ENCODE measurements at regions not wholly inside any gene's neighbourhood (a gene's known extent, or its start where the extent isn't known, plus 50 kb on each side); places are given as distances from the start of the nearest gene placed in this dataset.
A peak's percentile ranks its signal among the peaks of the same experiment; 100 is the strongest.

DNA sequence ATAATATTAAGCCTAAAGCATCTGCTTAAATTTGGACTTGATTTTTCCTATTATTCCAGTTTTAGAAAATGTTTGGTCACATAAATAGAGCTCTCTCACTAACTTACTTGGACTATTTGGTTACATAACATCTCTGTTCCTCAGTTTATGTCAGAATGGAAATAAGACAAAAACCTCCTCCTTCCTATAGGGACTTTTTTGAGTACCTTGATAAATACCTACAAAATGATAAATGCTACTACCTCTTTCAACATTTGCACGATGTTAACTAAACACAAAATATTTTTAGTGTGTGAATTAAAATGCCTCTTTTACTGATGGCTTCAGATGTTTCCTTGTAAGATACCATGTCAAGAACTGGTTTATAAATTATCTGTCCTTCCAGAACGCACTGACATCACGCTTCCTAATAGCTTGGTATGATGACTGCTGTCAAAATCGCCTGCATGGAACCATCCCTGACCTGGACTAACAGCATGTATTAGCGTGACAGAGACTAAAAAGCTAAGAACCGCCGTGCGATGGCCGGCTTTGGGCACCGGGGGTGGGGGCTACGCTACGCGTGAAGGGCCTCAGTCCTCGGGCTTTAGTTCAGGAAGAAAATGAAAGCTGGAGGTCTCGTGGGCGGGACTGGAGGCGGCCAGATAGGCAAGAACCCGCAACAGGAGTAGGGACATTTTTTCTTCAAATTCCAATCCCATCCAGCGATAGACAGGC lies 133.2 kb upstream of the BARHL2 start:
- no peak for TF ChIP-seq CTCF (IDR thresholded peaks at IDR 0.05; ENCODE audit: insufficient read depth, low read length)
- peak overlapping the region; percentile 80 for H3K4me3 ChIP-seq (ENCODE audit: low read depth, low read length)
- peak; percentile 13 for DNase-seq (ENCODE audit: low read depth)

DNA sequence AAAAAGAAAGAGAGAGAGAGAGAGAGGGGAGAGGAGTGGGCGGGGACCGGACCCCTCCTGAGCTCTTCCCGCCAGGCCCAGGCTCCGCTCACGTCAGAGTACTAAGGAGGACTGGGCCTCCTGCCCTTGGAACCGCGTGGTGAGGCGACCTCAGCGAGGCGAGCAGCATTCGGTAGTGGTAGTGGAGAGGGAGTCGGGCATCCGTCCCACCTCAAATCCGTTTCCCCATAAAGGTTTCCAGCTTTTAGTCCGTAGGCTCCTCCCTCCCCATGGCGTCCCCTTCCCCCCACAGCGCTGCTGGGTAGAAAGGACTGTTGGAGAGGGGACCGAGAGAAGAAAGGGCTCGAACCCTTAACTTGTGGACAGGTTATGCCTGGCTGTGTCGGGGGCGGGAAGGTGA lies 124.4 kb upstream of the BARHL2 start:
- DNase-seq (ENCODE audit: low read depth), result no peak
- TF ChIP-seq CTCF (IDR thresholded peaks at IDR 0.05; ENCODE audit: insufficient read depth, low read length), result no peak
- H3K4me3 ChIP-seq (ENCODE audit: low read depth, low read length), result no peak overlapping the region

DNA sequence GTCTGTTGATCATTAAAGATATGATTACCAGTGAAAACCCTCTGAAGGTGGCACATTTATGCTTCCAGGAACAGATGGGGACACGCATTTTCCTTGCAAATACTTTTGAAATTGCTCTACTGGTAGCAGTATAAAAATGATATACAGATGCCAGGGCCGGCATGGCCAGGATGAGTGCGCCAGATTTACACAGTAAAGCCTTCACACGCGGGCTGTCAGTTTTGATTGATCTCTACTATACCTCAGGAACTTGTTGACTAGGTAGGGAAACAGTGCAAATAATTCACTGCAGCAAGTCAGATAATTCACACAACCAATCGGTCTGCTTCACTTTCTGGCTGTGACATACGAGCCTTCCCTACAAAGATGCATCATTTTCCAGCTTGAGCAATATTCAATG lies 123.2 kb upstream of the BARHL2 start:
- no peak overlapping the region for H3K4me3 ChIP-seq (ENCODE audit: low read depth, low read length)
- no peak for DNase-seq (ENCODE audit: low read depth)
- no peak for TF ChIP-seq CTCF (IDR thresholded peaks at IDR 0.05; ENCODE audit: insufficient read depth, low read length)

DNA sequence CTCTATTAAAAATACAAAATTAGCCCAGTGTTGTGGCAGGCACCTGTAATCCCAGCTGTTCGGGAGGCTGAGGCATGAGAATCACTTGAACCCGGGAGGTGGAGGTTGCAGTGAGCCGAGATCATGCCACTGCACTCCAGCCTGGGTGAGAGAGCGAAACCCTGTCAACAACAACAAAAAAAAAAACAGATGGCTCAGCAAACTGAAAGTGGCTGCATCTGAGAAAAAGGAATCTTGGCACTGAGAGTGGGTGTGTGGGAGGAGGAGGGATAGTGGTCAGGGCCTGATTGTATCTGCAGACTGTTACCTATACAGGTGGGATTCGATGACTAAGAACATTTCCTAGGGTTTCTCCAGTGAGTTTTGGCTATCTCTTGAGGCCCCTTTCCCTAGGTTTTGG lies 122.2 kb upstream of the BARHL2 start:
- no peak for DNase-seq (ENCODE audit: low read depth)
- H3K4me3 ChIP-seq (ENCODE audit: low read depth, low read length), result no peak overlapping the region
- TF ChIP-seq CTCF (IDR thresholded peaks at IDR 0.05; ENCODE audit: insufficient read depth, low read length), result no peak

DNA sequence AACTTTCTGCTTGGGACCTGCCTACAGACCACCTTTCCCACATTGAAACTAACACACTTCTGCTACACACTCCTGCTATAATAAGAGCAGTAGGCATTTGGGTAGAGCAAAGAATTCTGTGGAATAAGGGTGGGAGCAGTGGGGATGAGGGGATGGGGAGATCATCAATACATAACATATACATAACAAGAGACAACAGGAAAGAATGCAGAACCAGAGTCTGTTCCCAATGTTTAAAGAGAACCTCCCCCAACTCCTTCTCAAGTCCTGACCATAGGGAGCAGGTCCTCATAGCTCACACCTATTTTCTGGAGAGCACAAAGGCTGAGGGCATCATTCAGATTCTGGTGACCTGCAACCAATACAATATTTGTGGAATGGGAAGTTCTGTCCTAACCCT lies 121.6 kb upstream of the BARHL2 start:
- no peak for TF ChIP-seq CTCF (IDR thresholded peaks at IDR 0.05; ENCODE audit: insufficient read depth, low read length)
- DNase-seq (ENCODE audit: low read depth), result no peak
- H3K4me3 ChIP-seq (ENCODE audit: low read depth, low read length), result no peak overlapping the region

DNA sequence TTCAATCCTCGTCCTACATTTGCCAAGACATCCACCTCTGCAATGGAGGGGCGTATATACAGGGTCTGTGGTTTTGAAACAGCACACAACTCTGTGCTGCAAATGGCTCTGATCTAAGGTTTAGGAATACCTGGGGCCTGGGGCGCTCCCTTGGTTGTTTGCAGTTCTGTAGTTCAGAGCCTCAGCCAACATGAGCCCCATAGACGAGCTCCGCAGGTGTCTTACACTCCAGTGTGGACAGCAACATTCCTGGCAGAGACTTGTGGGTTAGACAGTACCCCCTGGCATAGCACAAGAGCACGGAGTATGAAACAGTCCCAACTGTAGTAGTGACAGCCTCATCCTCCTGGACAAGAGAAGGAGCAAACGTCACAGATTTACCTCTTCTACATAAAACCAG lies 120.3 kb upstream of the BARHL2 start:
- no peak for DNase-seq (ENCODE audit: low read depth)
- TF ChIP-seq CTCF (IDR thresholded peaks at IDR 0.05; ENCODE audit: insufficient read depth, low read length), result no peak
- no peak overlapping the region for H3K4me3 ChIP-seq (ENCODE audit: low read depth, low read length)

- TF ChIP-seq CTCF (IDR thresholded peaks at IDR 0.05; ENCODE audit: insufficient read depth, low read length), result no peak
- H3K4me3 ChIP-seq (ENCODE audit: low read depth, low read length), result no peak overlapping the region
- DNase-seq (ENCODE audit: low read depth), result no peak
Measured at GRCh38 chr1:90836345-90836679, 119.2 kb upstream of the BARHL2 start.
